GM13977 (cell line): ENCODE measurements at regions not wholly inside any gene's neighbourhood (a gene's known extent, or its start where the extent isn't known, plus 50 kb on each side); places are given as distances from the start of the nearest gene placed in this dataset.

Experiments
- DNase-seq: peaks from one replicate; pipeline ENCODE4 v3.0.0; 2012; ENCODE audit warnings: low spot score
- CTCF ChIP-seq: IDR thresholded peaks from 2 replicates; pipeline ENCODE4 v1.5.1; 2012; ENCODE audit warnings: mild to moderate bottlenecking, control low read depth; ENCODE audit not compliant: insufficient read depth; ENCODE audit errors: extremely low read depth, missing control alignments
- in situ Hi-C: fragments of 300-500 bp; cut with MboI; formaldehyde crosslinking; loops from one replicate; pipeline ENCODE4 v1.12.0; 2022; ENCODE audit warnings: low sequenced_read_pairs, low pct_unique_long_range_greater_than_20kb, mixed read lengths, inconsistent platforms; ENCODE audit not compliant: unreplicated experiment

DNA sequence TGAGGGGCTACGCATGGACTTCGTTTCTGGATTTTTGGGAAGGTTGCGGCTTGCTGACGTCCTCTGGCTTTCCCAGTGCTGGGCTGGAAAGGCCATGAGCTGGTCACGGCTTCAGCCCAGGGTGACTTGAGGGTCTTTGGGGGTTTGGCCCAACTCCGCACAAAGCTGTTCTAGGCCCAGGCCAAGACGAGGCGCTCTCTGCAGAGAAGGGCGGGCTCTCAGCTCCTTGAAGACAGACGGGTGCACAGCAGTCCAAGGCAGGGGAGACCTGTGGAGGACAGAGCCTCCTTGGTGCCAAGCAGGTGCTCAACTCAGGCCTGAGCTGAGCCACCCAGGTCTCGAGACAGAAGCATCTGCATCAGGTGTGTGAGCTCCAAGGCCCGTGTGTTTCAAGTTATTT lies 1003.7 kb downstream of the BRD1 start:
- in situ Hi-C loops = no loop called here
- no peak for TF ChIP-seq CTCF

GRCh38 chr22:48822278-48823233 lies 1005.1 kb downstream of the BRD1 start:
- no peak for DNase-seq
- in situ Hi-C loops = no loop called here
- no peak for TF ChIP-seq CTCF

More for the DNA sequence above, 1003.7 kb downstream of the BRD1 start:
- DNase-seq = no peak

DNA sequence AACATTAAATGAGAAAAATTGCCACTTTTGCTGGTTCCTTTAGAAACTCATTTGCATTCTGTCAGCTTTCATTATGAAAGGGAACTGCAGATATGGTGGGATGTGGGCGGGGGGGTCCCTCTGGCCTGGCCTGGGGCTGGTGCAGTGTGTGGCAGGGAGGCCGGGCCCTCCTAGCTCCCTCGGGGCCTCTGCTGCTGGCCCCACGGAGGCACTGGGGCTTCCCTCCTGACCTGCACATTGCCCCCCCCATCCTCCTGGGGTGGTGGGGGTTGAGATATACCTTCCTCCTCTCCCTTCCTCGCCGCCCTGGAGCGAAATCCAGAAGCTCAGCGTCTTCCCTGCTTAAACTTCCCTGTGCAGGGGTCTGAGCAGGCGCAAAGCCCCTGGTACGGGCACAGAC lies 1005.9 kb downstream of the BRD1 start:
- no peak for TF ChIP-seq CTCF
- no peak for DNase-seq
- in situ Hi-C loops = no loop called here

DNA sequence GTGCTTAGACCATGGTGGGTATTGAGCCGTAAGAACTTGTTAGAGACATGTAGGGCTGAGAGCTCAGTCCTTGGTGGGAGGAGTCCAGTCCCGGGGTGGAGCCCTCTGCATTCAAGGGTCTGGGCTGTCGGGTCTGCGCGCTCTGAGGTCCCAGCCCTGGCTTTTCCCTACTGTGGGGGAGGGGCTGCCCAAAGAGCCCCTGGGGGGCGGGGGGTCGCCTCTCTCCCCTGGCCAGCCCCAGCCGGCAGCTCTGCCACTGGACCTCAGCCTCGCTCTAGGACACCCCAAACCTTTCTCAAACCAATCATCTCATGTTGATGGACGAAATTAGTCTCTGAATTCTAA lies 1006.4 kb downstream of the BRD1 start:
- in situ Hi-C loops = no loop called here
- no peak for DNase-seq
- no peak for TF ChIP-seq CTCF

- in situ Hi-C loops = no loop called here
- DNase-seq = no peak
- TF ChIP-seq CTCF = no peak
Measured at GRCh38 chr22:48820481-48821345, 1007.0 kb downstream of the BRD1 start.

DNA sequence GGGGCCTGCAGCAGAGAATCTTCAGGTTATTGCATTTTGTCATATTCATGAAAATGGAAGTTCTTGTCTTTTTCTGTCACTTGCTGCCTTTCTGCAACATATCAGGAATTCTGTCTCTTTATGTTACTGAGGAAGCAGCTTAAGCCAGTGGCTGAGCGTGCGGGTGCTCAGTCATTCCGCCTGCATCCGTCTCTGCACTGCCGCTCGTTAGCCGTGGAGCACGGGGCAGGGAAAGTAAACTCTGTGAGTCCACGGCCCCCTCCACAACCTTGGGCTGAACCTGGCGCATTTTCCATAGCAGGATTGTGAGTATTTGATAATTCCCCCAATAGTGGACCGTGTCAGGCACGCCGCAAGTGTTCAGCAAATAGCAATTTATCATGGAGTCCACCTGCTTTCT lies 1007.7 kb downstream of the BRD1 start:
- no peak for TF ChIP-seq CTCF

More for the DNA sequence above, 1007.7 kb downstream of the BRD1 start:
- in situ Hi-C loops = no loop called here
- DNase-seq = no peak
